Panc1 (cell line): ENCODE measurements at regions not wholly inside any gene's neighbourhood (a gene's known extent, or its start where the extent isn't known, plus 50 kb on each side); places are given as distances from the start of the nearest gene placed in this dataset.

ENCODE experiments used
- CTCF ChIP-seq: fragments of 450-650 bp; IDR thresholded peaks from 2 replicates; pipeline ENCODE4 v1.5.1; 2017; ENCODE audit warnings: mild to moderate bottlenecking
- REST ChIP-seq, 2 experiments: IDR thresholded peaks; 2 replicates each; pipeline ENCODE4 v1.6.1; 2011 to 2012; ENCODE audit warnings: low read depth in 2 of 2, control low read depth in 1 of 2, low read length in 1 of 2, mild to moderate bottlenecking in 1 of 2, moderate library complexity in 1 of 2; ENCODE audit not compliant: insufficient read depth in 1 of 2

- TF ChIP-seq CTCF = no peak
- TF ChIP-seq REST (IDR thresholded peaks at IDR 0.05; ENCODE audit: insufficient read depth in 1 of 2, low read depth in 2 of 2, low read length in 1 of 2) = no peak
These were observed 431.3 kb downstream of the TSN start for GRCh38 chr2:122186761-122187222.
